ENCODE measurements at regions not wholly inside any gene's neighbourhood (a gene's known extent, or its start where the extent isn't known, plus 50 kb on each side); places are given as distances from the start of the nearest gene placed in this dataset.

GRCh38 chr4:57430726-57431125, 320.5 kb upstream of the IGFBP7 start:
- intact Hi-C loops (cut with DNase I): no loop called here
- Histone ChIP-seq H3K4me1 (ENCODE audit: insufficient read depth) (no peaks in the 10 kb centered on the region), H3K27me3 (no peaks in the 10 kb centered on the region), H3K4me3 (no peak overlapping the region), H3K27ac (no peak overlapping the region), H3K9me3 (no peaks in the 10 kb centered on the region), H3K36me3 (no peaks in the 10 kb centered on the region)
- DNase-seq: no peak
- TF ChIP-seq CTCF (IDR thresholded peaks at IDR 0.05): no peak
- TF ChIP-seq POLR2A (IDR thresholded peaks at IDR 0.05): no peak
- TF ChIP-seq EP300 (IDR thresholded peaks at IDR 0.05): no peak
- WGBS, 3 donors: 54 to 59% (median 55%) methylated on average over 2 of the region's 2 CpGs

GRCh38 chr4:57426779-57427395, 316.7 kb upstream of the IGFBP7 start:
- H3K4me3 ChIP-seq: no peak overlapping the region
- no peak overlapping the region for H3K27ac ChIP-seq
- no peaks in the 10 kb centered on the region for H3K27me3 ChIP-seq
- no peaks in the 10 kb centered on the region for H3K9me3 ChIP-seq
- no peaks in the 10 kb centered on the region for H3K4me1 ChIP-seq (ENCODE audit: insufficient read depth)
- intact Hi-C loops (cut with DNase I): no loop called here
- 4 to 7% (median 6%) methylated on average over 11 of the region's 11 CpGs for WGBS, 3 donors
- DNase-seq: peak in 4 of 5 donors; percentile 22 to 59 (median 30)
- H3K36me3 ChIP-seq: no peaks in the 10 kb centered on the region
- no peak for TF ChIP-seq EP300 (IDR thresholded peaks at IDR 0.05)
- no peak for TF ChIP-seq CTCF (IDR thresholded peaks at IDR 0.05)
- TF ChIP-seq POLR2A (IDR thresholded peaks at IDR 0.05): no peak

GRCh38 chr4:57425610-57426009, 315.4 kb upstream of the IGFBP7 start:
- no peak for DNase-seq
- Histone ChIP-seq H3K4me3 (no peak overlapping the region), H3K4me1 (ENCODE audit: insufficient read depth) (no peaks in the 10 kb centered on the region), H3K27me3 (no peaks in the 10 kb centered on the region), H3K9me3 (no peaks in the 10 kb centered on the region), H3K36me3 (no peaks in the 10 kb centered on the region), H3K27ac (no peak overlapping the region)
- 77 to 86% (median 84%) methylated on average over 1 of the region's 1 CpG for WGBS, 3 donors
- intact Hi-C loops (cut with DNase I): no loop called here
- TF ChIP-seq CTCF (IDR thresholded peaks at IDR 0.05): no peak

- no peak overlapping the region for H3K4me3 ChIP-seq
- no peaks in the 10 kb centered on the region for H3K9me3 ChIP-seq
- H3K4me1 ChIP-seq (ENCODE audit: insufficient read depth): no peaks in the 10 kb centered on the region
- WGBS, 3 donors: 70 to 81% (median 76%) methylated on average over 6 of the region's 6 CpGs
- no peak for DNase-seq
- TF ChIP-seq POLR2A (IDR thresholded peaks at IDR 0.05) (no peak), EP300 (IDR thresholded peaks at IDR 0.05) (no peak), CTCF (IDR thresholded peaks at IDR 0.05) (no peak)
- no peak overlapping the region for H3K27ac ChIP-seq
- intact Hi-C loops (cut with DNase I): no loop called here
- H3K36me3 ChIP-seq: no peaks in the 10 kb centered on the region
- no peaks in the 10 kb centered on the region for H3K27me3 ChIP-seq
Observed at GRCh38 chr4:57424232-57424897, 314.2 kb upstream of the IGFBP7 start.
